ENCODE measurements at regions not wholly inside any gene's neighbourhood (a gene's known extent, or its start where the extent isn't known, plus 50 kb on each side); places are given as distances from the start of the nearest gene placed in this dataset.

- no peak for TF ChIP-seq CTCF (IDR thresholded peaks at IDR 0.05)
- TF ChIP-seq POLR2A (IDR thresholded peaks at IDR 0.05) = no peak
Measured at GRCh38 chr10:120349069-120349468, 108.0 kb upstream of the PLPP4 start.

Measured in right lobe of liver (tissue), 4 donors.